NCI-H2029 (cell line): ENCODE measurements at regions not wholly inside any gene's neighbourhood (a gene's known extent, or its start where the extent isn't known, plus 50 kb on each side); places are given as distances from the start of the nearest gene placed in this dataset.
"Not testable (repeated sequence)": the region's sequence is repeated elsewhere in the genome, so short reads cannot be mapped to it uniquely, and the experiment has no call there.

ENCODE experiments used
- DNase-seq: peaks from one replicate; lab custom pipeline; 2025; lab: John Stamatoyannopoulos, UW

GRCh38 chr12:14032191-14032590 is 50.8 kb upstream of the GRIN2B start:
- not testable (repeated sequence) for DNase-seq

- no peak for DNase-seq
These were observed 62.4 kb upstream of the GRIN2B start for GRCh38 chr12:14043776-14044175.

- no peak for DNase-seq
These were observed 67.6 kb upstream of the GRIN2B start for GRCh38 chr12:14048941-14049545.

GRCh38 chr12:14057895-14058294 is 76.5 kb upstream of the GRIN2B start:
- DNase-seq, result no peak

DNA sequence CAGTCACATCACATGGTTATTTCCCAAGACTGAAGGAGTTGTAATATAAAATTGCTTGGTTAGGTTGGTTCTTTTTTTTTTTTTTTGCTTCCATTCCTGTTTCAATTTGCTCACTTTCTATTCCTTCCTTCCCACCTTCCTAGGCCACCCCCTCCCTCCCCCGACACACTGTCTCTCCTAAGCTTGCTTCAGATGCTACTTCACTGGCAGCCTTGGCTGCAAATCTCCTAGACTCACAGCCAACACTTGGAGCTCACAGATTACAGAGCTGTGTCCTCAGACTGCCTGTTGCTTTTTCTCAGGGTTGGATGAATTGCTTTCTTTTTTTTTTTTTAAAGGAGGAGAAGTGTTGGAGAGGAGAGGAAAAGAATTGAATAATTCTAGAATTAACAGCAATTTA is 77.3 kb upstream of the GRIN2B start:
- no peak for DNase-seq

GRCh38 chr12:14059548-14059947 is 78.1 kb upstream of the GRIN2B start:
- DNase-seq, result no peak

- no peak for DNase-seq
These were observed 84.2 kb upstream of the GRIN2B start for GRCh38 chr12:14065616-14066015.

- no peak for DNase-seq
These were observed 84.6 kb upstream of the GRIN2B start for GRCh38 chr12:14066021-14066420.

- DNase-seq, result no peak
These were observed 87.6 kb upstream of the GRIN2B start for GRCh38 chr12:14068961-14069360.

GRCh38 chr12:14071833-14072232 is 90.4 kb upstream of the GRIN2B start:
- DNase-seq, result no peak

GRCh38 chr12:14072987-14073386 is 91.6 kb upstream of the GRIN2B start:
- DNase-seq, result no peak

- no peak for DNase-seq
These were observed 94.5 kb upstream of the GRIN2B start for GRCh38 chr12:14075797-14076393.

GRCh38 chr12:14076538-14076937 is 95.1 kb upstream of the GRIN2B start:
- no peak for DNase-seq

- DNase-seq, result no peak
These were observed 105.4 kb upstream of the GRIN2B start for GRCh38 chr12:14086838-14087237.

DNA sequence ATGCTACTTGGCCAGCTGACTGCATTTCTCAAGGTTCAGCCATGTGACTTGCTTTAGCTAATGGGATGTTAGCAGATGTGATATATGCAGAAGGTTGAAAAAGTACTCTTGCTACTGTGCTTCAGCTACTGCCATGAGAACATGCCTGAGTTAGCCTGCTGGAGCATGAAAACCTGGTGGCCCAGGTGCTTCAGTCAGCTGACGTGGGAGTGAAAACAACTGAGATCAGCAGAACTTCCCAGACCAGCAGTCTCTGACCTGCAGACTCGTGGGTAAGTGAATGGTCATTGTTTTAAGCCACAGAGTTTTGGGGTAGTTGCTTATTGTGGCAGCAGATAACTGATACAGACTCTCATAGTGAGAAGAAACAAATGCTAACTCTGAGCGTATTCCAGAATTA is 118.6 kb upstream of the GRIN2B start:
- no peak for DNase-seq

DNA sequence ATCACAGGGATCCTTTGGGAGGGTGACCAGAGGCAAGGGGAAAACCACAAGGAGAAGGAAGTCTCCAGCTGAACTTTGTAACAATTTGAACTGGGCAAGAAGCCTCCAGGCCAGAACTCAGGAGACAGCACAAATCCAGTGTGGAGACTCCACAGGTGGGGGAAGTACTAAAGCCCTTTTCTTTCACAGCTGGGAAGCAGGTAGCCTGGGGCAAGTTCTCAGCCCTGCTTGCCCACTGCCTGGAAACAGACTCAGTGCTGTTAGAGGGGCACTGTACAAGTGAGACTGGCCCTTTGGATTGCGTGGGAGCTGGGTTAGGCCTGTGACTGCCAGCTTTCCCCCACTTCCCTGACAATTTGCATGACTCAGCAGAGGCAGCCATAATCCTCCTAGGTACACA is 120.2 kb upstream of the GRIN2B start:
- not testable (repeated sequence) for DNase-seq

- peak; percentile 0 for DNase-seq
These were observed 129.9 kb upstream of the GRIN2B start for GRCh38 chr12:14111230-14111865.

DNA sequence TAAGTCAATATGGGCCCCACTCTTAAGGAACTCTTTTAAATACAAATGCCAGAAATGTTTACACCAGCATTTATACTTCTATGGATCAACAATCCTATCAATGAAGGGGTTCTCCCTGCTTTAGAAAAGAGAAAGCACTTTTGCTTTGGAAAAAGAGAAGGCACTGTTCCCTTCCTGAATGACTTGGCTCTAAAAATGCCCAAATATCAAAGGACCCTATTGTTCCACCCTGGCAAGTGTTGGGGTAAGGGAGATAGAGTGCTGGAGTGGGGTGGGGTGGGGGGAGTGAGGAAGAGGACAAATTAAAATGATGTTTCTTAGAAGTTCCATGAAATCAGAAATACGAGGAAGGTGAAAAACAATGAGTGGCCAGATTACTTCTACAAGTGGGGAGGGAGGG is 131.6 kb upstream of the GRIN2B start:
- no peak for DNase-seq

DNA sequence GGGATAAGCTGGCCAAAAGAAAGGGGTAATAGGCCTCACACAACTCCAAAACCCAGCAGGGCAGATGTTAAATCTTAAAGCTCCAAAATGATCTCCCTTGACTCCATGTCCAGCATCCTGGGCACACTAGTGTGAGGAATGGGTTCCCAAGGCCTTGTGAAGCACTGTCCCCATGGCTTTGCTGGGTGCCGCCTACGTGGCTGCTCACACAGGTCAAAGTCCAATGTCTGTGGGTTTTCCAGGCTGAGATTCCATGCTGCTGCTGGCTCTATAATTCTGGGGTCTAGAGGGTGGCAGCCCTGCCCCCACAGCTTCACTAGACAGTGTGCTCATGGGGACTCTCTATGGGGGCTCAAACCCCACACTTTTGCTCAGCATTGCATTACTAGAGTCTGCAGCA is 145.3 kb upstream of the GRIN2B start:
- no peak for DNase-seq

DNA sequence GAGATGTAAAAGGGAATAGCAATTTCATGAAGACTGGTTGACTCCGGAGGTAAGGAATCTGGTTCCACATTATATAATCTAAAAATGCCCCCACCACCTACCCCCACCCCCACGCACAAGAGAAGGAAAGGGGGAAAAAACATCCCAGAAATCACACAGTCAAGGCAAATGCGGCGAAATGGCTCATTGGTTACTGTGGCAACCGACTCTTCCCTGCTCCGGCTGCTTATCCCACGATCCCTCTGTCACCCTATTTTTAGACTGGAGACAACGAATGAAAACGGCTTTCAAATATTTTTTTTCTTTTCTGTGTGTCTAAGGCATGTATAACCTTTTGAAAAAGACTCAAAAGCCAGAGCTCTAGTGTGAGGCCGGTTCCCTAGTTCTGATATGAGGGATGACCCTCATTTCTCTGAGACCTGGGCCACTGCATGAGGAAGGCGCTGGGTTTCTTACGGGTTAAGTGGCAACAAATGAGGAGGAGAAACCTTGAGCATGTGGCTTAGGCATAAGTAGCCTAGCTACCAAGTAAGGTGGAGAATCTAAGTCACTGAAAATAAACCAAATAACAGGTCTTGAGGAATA is 148.3 kb upstream of the GRIN2B start:
- DNase-seq, result no peak

- DNase-seq, result no peak
These were observed 154.6 kb upstream of the GRIN2B start for GRCh38 chr12:14135996-14136395.

DNA sequence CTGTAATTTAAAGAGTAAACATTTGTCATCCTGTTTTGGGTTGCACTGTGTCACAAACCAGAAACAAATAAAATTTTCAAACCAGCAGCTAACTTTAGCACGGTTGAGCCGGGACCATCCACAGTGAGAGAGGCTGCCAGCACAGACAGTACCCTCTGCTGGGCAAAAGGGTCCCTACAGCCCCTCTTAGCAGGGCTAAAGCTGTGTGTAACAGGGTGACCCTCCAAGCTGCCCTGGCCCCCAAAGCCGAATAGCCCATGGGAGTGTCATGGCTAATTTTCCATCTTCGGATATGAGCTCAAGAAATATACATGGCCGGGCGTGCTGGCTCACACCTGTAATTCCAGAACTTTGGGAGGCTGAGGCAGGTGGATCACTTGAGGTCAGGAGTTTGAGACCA is 157.1 kb upstream of the GRIN2B start:
- DNase-seq, result no peak

- DNase-seq, result no peak
These were observed 167.3 kb upstream of the GRIN2B start for GRCh38 chr12:14148489-14149270.
